COLO668 (cell line): ENCODE measurements at regions not wholly inside any gene's neighbourhood (a gene's known extent, or its start where the extent isn't known, plus 50 kb on each side); places are given as distances from the start of the nearest gene placed in this dataset.

Experiments
- DNase-seq: peaks from one replicate; lab custom pipeline; 2025; ENCODE audit not compliant: unreplicated experiment; lab: John Stamatoyannopoulos, UW

DNA sequence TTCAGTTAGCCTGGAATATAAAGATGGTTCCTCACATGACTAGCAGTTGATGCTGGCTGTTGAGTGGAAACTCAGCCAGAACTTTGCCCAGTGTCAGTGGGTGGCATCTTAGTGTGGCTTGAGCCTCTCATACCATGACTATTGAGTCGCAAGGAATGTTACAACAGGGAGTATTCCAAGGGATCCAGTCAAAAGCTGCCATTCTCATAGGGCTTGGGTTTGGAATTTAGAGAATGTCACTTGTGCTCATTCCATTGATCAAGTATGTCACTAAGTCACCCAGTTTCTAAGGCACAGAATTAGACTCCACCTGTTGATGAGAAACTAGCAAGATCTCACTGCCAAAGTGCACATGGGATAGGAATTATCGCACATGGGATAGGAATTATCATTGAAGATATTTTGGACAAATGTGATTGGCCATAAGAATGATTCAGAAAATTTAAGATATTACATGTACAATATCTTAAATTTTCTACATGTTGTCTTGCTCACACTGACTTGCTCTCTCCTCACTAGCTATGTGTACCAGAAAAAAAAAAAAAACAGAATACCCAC lies 1290.7 kb upstream of the ADGRL2 start:
- no peak for DNase-seq

DNA sequence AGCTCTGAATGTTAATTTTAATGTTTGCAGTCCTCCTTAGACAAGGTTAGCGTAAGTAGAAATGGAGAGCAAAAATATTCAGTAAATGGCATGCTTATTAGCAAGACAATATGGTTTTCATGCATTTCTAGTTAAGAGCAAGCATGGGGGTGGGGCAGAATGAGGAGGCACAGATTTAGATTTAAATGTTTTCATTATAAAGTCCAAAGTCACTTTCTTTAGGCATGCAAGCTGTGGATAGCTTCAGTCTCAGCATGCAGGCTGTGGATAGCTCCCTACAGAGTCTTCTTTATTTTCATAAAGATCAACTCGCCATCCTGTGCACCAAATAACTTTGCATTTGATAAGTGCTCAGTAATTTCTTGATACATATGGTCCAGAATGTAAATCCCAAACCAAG lies 1294.5 kb upstream of the ADGRL2 start:
- no peak for DNase-seq

DNA sequence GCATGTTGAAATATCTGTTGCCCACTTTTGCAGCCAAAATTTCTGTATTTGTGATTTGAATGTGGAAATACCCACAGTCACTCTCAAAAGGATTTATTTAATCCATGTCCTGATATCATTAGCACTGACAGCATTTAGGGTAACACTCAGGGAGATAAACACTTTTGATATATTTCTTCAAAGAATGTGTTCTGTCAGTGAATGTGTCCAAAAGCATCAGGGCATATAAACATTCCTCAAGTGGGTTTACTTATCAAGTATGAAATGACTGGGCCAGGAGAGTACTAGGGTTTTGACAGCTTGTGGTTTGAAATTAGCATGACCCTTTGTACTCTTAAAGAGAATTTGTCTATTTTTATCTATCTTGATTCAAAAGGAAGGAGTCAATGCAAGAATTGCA lies 1302.1 kb upstream of the ADGRL2 start:
- no peak for DNase-seq

DNA sequence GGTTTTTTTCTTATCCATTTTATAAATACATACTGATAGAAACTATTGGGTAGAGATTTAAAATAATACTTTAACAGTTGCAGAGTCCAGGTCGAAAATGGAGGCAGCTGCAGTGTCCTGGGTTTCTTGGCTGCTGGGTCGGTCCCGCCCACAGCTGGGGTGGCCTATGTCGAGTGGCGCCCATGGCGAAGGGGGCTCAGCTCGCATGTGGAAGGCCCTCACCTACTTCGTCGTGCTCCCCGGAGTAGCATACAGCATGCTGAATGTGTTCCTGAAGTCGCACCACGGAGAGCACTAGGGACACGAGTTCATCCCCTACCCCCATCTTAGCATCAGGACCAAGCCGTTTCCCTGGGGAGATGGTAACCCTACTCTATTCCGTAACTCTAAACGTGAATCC lies 1304.9 kb upstream of the ADGRL2 start:
- no peak for DNase-seq

DNA sequence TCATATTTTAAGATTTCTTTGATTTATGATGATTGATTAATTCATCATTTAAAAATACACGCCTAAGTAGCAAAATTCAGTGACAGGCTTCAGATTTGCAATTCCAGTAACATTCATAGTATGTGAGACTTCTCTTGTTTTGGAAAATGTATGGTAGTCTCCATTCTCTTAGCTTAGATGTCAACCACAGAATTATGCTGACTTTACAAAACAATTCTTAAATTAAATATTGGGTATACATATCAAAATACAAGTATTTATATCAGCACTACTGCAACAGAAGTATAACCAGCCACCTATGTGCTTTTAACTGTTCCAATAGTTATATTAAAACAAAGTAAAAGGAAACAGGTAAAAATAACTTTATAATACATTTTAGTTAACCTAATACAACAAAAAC lies 1328.6 kb upstream of the ADGRL2 start:
- no peak for DNase-seq

DNA sequence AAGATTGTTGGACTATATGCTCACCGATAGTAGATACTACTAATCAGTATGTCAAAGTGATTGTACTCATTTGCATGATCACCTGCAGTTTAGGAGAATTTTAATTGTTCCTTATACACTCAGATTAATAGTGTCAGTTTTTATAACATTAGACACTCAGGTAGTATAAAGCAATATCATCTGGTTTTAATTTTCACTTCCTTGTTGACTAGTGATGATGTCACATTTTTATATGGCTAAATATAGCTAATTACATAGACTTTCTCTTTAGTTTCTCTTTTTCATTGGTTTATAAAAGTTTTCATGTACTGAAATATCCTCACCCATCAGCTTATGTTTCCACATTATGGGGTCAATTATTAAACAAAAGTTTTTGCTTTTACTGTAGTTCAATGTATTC lies 1332.4 kb upstream of the ADGRL2 start:
- no peak for DNase-seq

DNA sequence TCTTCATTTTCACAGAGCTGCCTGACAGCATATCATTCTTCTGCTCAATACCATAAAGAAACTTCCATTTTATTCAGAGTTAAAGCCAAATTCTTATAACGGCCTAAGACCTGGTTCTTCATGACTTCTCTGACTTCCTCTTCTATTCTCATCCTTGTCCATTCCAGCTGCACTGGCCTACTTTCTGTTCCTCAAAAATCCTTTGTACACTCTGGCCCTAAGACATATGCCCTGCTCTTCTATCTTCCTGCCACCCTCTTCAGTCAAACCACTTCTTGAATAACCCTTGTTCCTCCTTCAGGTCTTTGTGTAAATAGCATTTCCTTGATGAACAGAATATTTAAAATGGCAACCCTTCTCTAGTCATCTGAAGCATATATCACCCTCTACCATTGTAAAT lies 1338.7 kb upstream of the ADGRL2 start:
- no peak for DNase-seq

DNA sequence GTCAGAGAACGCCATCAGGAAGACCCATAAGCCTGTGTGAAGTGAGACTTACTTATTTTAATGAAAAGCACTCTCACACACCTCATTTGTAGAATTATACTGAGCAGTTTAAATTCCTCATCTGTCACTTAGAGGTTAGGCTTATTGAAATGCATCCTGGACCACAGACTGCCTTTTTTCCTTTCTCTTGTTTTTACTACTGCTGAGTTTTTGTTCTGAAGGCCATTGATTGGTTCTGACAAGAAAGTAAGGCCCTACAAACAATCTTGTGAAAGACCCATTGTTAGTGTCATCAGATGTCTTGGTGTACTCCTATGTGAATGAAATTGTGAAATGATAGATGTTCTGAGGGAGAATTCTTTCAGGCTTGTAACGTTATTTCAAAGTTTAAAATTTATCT lies 1343.3 kb upstream of the ADGRL2 start:
- DNase-seq: no peak

DNA sequence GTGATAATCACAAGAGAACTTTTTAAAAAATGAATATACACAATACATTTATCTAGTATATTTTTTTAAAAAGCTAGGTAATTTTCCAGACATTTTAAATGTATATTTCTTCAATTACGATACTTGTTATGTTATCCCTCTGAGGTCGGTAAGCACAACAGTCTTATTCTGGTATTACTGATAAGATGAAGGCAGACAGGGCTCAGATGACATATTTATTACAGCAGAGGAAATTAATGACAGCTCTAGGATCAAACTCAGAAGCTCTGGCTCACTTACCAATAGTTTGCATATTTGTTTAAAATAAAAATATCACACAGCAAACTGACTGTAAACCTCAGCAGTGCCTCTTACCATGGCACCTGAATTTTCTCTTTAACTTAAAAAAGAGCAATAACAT lies 1347.0 kb upstream of the ADGRL2 start:
- no peak for DNase-seq

DNA sequence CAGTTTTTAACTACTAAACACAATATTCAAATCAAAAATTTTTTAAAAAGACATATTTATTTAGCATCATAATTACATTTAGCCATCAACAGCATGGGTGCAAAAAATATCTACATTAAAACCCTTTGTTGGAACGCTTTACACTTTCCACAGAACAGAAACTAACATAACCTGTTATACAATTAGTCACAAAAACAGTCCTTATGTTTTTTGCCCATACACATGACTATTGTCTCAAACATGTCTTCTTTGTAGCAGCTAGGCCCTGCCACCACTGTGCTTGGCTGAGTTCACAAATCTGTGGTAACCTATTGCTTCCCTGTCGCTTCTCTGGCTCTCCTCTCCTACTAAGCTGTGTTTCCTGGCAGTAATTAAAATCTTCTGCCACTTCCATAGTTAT lies 1350.0 kb upstream of the ADGRL2 start:
- DNase-seq: no peak

DNA sequence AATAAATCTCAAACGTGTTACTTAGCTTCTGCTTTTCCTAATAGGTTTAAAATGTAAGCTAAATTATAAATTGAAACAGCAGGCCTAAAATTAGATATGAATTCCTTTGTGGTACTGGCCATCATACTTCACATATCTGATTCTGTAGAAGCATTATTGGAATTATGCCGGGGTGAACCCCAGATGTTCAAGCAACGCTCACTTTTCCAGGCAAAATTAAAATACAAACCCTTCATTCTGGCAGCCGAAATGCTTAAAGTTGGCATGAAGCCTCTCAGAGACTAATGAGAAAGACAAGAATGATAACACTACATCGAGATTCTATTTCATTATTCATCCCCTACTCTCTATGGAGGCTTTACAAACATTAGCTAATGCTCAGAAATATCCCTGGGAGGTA lies 1352.7 kb upstream of the ADGRL2 start:
- no peak for DNase-seq

DNA sequence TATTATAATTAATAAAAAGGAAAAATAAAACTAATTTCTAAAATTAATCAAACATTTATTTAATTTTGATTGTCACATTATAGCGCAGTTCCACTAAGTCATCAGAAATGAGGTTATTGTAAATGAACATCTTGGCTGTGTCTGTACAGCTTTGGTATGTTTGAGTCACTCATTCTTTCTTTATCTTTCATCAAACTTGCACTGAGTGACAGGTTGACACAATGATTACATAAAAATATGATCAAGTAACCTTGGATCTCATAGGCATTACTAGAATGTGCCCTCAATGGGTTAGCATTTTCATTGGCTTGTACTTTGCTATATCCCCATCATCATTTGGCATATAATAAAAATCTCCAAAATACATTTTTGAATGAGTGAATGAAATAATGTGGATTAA lies 1353.2 kb upstream of the ADGRL2 start:
- no peak for DNase-seq

DNA sequence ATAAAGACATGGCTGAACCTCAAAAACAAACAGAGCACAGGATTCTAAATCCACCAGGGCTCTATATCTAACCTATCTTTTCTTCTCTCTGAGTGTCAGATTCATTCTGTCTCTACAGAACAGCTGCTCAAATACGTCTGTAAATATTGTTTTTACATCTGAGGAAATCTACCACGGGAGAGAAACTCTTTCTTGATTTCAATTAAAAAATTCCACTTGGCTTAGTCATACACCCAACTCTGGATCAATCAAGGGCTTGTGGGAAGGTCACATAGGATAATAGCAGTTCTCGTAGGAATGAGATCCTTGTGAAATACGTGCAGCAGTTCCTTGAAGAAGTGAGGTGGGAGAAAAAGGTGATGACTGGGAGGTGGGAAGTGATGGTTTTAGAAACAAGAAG lies 1355.7 kb upstream of the ADGRL2 start:
- no peak for DNase-seq

DNA sequence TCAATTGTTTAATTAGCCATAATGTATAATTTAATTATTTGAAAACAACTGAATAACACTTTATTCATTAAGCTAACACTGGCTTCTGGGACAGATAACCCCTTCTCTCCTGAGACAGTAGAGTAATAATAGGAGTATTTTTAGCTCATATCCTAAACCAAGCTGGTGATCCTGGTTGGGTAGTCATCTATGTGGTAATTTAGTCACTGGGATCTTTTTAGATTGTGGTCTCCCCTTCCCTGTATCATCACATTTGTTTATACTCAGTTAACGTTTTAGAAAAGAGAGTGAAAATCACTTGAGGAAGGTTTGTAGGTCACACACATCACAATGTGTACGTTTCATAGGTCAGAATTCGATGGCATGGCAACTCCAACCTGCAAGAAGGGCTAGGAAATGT lies 1356.6 kb upstream of the ADGRL2 start:
- no peak for DNase-seq

DNA sequence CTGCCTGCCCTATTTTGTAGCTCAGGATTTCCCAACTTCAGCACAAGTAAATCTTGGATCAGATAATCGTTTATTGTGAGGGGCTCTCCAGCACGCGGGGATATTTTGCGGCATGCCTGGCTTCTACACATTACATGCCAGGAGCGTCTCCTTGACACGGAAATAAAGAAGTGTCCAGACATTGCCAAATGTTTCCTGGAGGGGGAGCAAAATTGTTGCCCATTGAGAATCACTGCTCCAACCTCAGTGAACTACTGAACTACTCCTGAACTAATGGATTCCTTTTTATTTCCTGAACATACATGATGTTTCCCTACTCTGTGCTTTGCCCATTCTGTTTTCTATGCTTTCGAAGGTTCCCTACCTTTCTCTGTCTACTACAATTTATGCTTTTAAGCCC lies 1359.1 kb upstream of the ADGRL2 start:
- DNase-seq: no peak

DNA sequence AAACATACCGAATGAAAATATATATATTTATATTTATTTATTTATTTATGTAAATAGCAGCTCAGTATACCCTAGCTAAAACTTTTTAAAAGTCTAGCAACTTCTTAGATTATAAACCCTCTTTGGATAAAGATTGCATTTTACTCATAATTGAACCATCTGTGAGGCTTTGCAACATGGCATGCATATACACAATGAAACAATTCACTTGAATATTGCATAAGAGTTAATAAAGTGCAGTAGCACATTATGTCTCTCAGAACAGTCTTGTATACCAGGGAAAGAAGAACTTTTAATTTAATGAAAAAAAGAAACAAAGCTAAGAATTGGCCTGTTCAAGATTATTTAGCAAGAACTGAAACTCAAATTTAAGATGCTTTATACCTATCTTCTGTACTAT lies 1363.9 kb upstream of the ADGRL2 start:
- DNase-seq: no peak

DNA sequence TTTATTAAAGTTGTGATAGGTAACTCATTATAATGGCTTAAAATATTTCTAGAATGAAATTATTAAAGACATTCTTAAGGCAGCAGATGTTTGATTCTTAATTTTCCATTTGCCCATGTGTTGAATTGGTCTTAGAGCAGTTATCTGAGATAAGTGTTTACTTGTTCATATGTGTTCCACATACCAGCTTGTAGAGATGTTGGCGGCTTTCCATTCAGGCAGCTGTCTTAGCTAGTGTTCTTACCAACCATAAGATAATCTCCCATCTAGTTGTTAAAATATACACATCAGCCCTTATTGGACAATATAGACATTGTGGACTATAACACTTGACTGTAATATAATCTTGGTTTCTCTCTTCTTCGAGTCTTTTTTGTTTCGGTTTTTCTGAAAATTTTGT lies 1372.9 kb upstream of the ADGRL2 start:
- DNase-seq: no peak

DNA sequence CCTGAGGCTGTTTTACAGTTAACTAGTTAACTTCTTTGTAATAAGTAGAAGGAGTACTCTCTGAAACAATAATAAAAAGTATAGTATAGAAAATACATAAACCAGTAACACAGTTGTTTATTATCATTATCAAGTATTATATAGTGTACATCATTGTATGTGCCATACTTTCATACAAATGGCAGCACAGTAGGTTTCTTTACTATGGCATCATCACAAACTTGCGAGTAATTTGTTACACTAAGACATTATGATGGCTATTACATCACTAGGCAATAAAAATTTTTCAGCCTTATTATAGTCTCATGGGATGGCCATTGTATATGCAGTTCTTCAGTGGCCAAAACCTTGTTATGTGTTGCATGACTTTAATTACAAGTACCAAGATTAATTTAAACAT lies 1376.5 kb upstream of the ADGRL2 start:
- no peak for DNase-seq

DNA sequence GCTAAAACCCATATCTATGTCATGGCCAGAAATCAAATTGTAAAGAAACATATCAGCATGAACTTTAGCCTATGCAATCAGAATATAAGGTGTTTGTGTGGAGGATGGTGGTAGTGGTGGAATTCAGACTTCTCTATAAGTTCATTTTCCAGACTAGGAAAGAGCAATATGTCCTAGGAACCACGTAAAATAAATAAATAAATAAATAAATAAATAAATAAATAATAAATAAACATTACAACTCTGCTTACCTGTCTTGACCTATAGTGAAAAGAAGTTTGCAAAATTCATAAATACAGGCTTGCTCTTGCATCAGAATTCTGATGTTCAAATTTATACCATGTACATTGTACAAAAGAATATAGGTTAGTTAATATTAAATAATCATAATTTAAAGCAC lies 1382.6 kb upstream of the ADGRL2 start:
- DNase-seq: no peak

DNA sequence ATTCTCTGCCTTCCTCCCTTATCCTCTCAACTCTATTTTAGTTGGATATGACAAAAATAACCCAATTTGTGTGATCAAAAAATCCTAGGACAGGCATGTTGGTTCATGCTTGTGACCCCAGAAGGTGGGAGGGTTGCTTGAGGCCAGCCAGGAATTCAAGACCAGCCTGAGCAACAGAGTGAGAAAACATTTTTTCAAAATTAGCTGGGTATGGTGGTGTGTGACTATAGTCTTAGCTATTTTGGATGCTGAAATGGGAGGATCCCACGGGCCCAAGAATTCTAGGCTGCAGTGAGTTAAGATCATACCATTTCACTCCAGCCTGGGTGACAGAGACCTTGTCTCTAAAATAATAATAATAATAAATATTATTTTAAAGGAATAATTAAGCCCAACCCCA lies 1383.1 kb upstream of the ADGRL2 start:
- DNase-seq: no peak

DNA sequence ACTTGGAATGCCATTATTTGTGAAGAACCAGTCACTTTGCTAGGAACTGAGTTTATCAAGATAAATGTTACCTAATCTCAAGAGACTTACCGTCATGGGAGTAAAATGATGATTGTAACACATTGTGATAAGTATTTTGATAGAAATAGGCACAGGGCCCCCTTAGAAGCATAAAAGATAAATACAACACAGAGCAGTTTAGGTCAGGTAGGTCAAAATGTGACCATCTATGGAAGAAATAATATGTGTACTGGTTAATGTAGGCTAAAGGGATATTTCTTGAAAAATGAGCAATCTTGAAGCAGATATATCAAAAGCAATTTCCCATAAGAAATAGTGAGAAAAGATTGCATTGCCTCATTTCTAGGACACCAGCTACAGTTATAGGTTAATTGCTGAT lies 1386.8 kb upstream of the ADGRL2 start:
- DNase-seq: no peak

DNA sequence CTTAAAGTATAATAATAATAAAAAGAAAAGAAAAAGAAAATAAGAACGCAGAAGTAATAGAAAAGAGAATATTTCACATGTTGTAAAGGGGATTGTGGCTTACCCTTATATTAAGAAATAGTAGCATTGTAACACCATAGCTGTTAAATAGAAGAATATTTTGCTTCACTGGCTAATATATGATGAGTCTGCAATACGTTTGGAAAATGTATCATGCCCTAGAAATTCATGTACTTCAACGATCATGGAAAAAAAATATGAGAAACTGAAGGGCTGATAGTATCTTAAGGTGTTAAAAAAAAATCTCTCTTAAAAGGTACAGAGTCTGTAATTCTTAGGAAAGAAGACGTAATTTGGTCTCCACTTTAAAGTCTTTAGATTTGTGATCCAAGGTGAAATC lies 1390.5 kb upstream of the ADGRL2 start:
- no peak for DNase-seq

DNA sequence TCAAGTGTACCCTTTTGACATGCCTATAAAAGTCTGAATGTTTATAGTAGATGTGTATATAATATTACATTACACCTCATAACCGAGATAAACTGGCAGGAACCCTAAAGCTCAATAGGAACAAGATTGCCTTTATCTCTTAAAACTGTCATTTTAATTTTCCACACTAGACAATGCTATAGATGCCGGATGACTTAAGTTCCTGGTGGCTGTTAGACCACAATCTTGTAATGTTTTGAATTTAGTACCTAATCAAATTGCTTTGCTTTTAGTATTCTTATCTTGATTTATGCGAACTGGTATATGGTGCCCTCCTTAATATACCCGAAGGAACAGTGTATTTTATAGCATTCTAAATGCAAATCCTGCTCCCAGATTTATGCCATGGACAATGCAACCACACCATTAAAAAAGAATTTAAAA lies 1397.0 kb upstream of the ADGRL4 start:
- no peak for DNase-seq

DNA sequence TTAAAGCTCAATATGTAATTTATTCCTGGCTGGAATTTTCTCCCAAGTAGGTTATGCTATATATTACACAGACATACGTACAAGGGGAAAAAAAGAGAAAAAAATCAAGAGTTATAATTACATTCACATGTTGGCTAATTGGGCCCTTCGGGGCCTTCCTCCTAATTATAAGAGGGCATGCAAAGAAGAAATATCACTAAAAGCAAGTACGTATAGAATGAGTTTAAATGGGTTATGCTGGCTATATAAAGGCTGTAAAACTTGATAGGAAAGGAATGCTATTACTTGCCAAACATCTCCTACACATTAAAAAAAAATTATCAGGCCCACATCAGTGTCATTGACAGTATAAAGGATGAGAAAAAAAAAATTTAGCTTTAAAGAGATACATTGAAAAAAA lies 1396.1 kb upstream of the ADGRL4 start:
- no peak for DNase-seq
